ENCODE measurements at regions not wholly inside any gene's neighbourhood (a gene's known extent, or its start where the extent isn't known, plus 50 kb on each side); places are given as distances from the start of the nearest gene placed in this dataset.

GRCh38 chr4:126124818-126125217 is 810.1 kb downstream of the FAT4 start:
- TF ChIP-seq CTCF (IDR thresholded peaks at IDR 0.05; ENCODE audit: insufficient read depth, low read depth, low read length) (no peak), EZH2 (IDR thresholded peaks at IDR 0.05; ENCODE audit: insufficient read depth, low read length) (no peak)
- Mint-ChIP-seq H3K4me1 (ENCODE audit: low read depth, unreplicated experiment) (peaks cover 2% of the 10 kb centered on the region), H3K27ac (ENCODE audit: unreplicated experiment) (no peak overlapping the region), H3K36me3 (ENCODE audit: low read depth, unreplicated experiment) (no peaks in the 10 kb centered on the region), H3K27me3 (ENCODE audit: low read depth, unreplicated experiment) (no peaks in the 10 kb centered on the region), H3K9me3 (ENCODE audit: unreplicated experiment) (peaks cover 5% of the 10 kb centered on the region), H3K4me3 (ENCODE audit: unreplicated experiment) (no peak overlapping the region)
- FAIRE-seq (no peak), DNase-seq (ENCODE audit: low read depth) (no peak)
- no peak overlapping the region for H3K4me2 ChIP-seq (ENCODE audit: low read length)
- no peaks in the 10 kb centered on the region for H3K79me2 ChIP-seq (ENCODE audit: insufficient read depth, low read length)
- no peak overlapping the region for H3K4me3 ChIP-seq (ENCODE audit: insufficient read depth, low read depth, low read length)
- H4K20me1 ChIP-seq (ENCODE audit: insufficient read depth, low read length), result no peaks in the 10 kb centered on the region
- no peaks in the 10 kb centered on the region for H3K36me3 ChIP-seq (ENCODE audit: insufficient read depth, low read length)
- H3K9me3 ChIP-seq (ENCODE audit: insufficient read depth, low read depth, low read length), result no peaks in the 10 kb centered on the region
- no peaks in the 10 kb centered on the region for H3K27me3 ChIP-seq (ENCODE audit: insufficient read depth, low read length)
- H3K9ac ChIP-seq (ENCODE audit: low read length), result no peak overlapping the region
- no peaks in the 10 kb centered on the region for H3K4me1 ChIP-seq (ENCODE audit: insufficient read depth, low read length)
- no peak overlapping the region for H2AFZ ChIP-seq (ENCODE audit: low read depth, low read length)
- no peak overlapping the region for H3K27ac ChIP-seq (ENCODE audit: low read depth, low read length)

- Histone ChIP-seq H3K36me3 (ENCODE audit: insufficient read depth, low read length) (no peaks in the 10 kb centered on the region), H3K27ac (ENCODE audit: low read depth, low read length) (no peak overlapping the region), H3K27me3 (ENCODE audit: insufficient read depth, low read length) (no peaks in the 10 kb centered on the region), H2AFZ (ENCODE audit: low read depth, low read length) (no peak overlapping the region), H3K4me2 (ENCODE audit: low read length) (no peak overlapping the region), H3K79me2 (ENCODE audit: insufficient read depth, low read length) (no peaks in the 10 kb centered on the region), H4K20me1 (ENCODE audit: insufficient read depth, low read length) (no peaks in the 10 kb centered on the region), H3K9ac (ENCODE audit: low read length) (no peak overlapping the region), H3K9me3 (ENCODE audit: insufficient read depth, low read depth, low read length) (no peaks in the 10 kb centered on the region), H3K4me3 (ENCODE audit: insufficient read depth, low read depth, low read length) (no peak overlapping the region), H3K4me1 (ENCODE audit: insufficient read depth, low read length) (no peaks in the 10 kb centered on the region)
- H3K4me3 Mint-ChIP-seq (ENCODE audit: unreplicated experiment), result no peak overlapping the region
- no peak for FAIRE-seq
- H3K36me3 Mint-ChIP-seq (ENCODE audit: low read depth, unreplicated experiment), result peaks cover 2% of the 10 kb centered on the region
- no peak overlapping the region for H3K27ac Mint-ChIP-seq (ENCODE audit: unreplicated experiment)
- no peaks in the 10 kb centered on the region for H3K27me3 Mint-ChIP-seq (ENCODE audit: low read depth, unreplicated experiment)
- TF ChIP-seq CTCF (IDR thresholded peaks at IDR 0.05; ENCODE audit: insufficient read depth, low read depth, low read length) (no peak), EZH2 (IDR thresholded peaks at IDR 0.05; ENCODE audit: insufficient read depth, low read length) (no peak)
- no peaks in the 10 kb centered on the region for H3K4me1 Mint-ChIP-seq (ENCODE audit: low read depth, unreplicated experiment)
- peaks cover 16% of the 10 kb centered on the region for H3K9me3 Mint-ChIP-seq (ENCODE audit: unreplicated experiment)
- DNase-seq (ENCODE audit: low read depth), result no peak
Measured at GRCh38 chr4:126130215-126130614, 815.5 kb downstream of the FAT4 start.

GRCh38 chr4:126136922-126137781 is 822.4 kb downstream of the FAT4 start:
- Mint-ChIP-seq H3K4me3 (ENCODE audit: unreplicated experiment) (no peak overlapping the region), H3K27ac (ENCODE audit: unreplicated experiment) (no peak overlapping the region), H3K4me1 (ENCODE audit: low read depth, unreplicated experiment) (no peaks in the 10 kb centered on the region), H3K36me3 (ENCODE audit: low read depth, unreplicated experiment) (peaks cover 2% of the 10 kb centered on the region), H3K27me3 (ENCODE audit: low read depth, unreplicated experiment) (no peaks in the 10 kb centered on the region), H3K9me3 (ENCODE audit: unreplicated experiment) (peaks cover 3% of the 10 kb centered on the region)
- Histone ChIP-seq H3K79me2 (ENCODE audit: insufficient read depth, low read length) (no peaks in the 10 kb centered on the region), H3K27me3 (ENCODE audit: insufficient read depth, low read length) (no peaks in the 10 kb centered on the region), H3K4me1 (ENCODE audit: insufficient read depth, low read length) (no peaks in the 10 kb centered on the region), H3K9me3 (ENCODE audit: insufficient read depth, low read depth, low read length) (no peaks in the 10 kb centered on the region), H3K4me3 (ENCODE audit: insufficient read depth, low read depth, low read length) (no peak overlapping the region), H3K36me3 (ENCODE audit: insufficient read depth, low read length) (no peaks in the 10 kb centered on the region), H3K27ac (ENCODE audit: low read depth, low read length) (no peak overlapping the region), H4K20me1 (ENCODE audit: insufficient read depth, low read length) (no peaks in the 10 kb centered on the region), H3K4me2 (ENCODE audit: low read length) (no peak overlapping the region), H2AFZ (ENCODE audit: low read depth, low read length) (no peak overlapping the region), H3K9ac (ENCODE audit: low read length) (no peak overlapping the region)
- no peak for TF ChIP-seq EZH2 (IDR thresholded peaks at IDR 0.05; ENCODE audit: insufficient read depth, low read length)
- no peak for TF ChIP-seq CTCF (IDR thresholded peaks at IDR 0.05; ENCODE audit: insufficient read depth, low read depth, low read length)
- no peak for DNase-seq (ENCODE audit: low read depth)
- FAIRE-seq, result no peak
